MM.1S (cell line): ENCODE measurements at regions not wholly inside any gene's neighbourhood (a gene's known extent, or its start where the extent isn't known, plus 50 kb on each side); places are given as distances from the start of the nearest gene placed in this dataset.

Experiments used
- EZH2 ChIP-seq: fragments of 300-600 bp; sonication (generic); optimal IDR thresholded peaks from 2 replicates; pipeline ENCODE3; 2017; ENCODE audit warnings: low read depth, mild to moderate bottlenecking, antibody characterized with exemption, low read length, mixed read lengths
- TF ChIP-seq, protein P1 (sequence below): fragments of 300-600 bp; sonication (generic); IDR thresholded peaks from 2 replicates; pipeline ENCODE4 v1.5.1; 2016; ENCODE audit warnings: antibody characterized with exemption, low read length, mixed read lengths

DNA sequence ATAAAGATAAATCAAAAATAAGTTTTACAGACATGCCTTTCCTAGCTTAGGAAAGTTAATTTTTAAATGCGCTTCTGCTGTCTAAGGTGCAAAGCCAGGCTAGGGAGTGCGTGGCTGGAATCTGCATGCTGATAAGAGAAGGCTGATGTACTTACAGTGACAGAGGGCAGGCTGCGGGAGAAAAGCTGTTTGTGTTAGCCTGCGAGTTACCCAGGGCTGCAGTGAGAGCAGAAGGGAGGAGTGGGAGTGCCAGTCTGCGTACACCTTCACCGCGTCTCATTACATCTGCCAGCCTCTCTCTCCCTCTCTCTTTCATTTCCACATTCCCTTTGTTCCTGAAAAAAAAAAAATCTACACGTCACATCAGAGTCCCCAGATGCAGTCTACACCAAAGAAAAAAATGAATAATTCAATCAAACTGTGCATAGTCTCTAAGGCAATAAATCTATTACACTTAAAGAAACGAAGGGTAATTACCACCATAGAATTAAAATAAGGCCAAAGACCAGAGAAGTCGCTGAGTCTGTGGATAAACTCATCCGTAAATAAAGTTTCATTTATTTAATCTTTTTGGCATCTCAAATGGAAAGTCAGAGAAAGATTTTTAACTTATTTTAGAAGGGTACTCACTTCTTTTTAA is 126.4 kb upstream of the C11orf58 start:
- TF ChIP-seq, protein P1, sequence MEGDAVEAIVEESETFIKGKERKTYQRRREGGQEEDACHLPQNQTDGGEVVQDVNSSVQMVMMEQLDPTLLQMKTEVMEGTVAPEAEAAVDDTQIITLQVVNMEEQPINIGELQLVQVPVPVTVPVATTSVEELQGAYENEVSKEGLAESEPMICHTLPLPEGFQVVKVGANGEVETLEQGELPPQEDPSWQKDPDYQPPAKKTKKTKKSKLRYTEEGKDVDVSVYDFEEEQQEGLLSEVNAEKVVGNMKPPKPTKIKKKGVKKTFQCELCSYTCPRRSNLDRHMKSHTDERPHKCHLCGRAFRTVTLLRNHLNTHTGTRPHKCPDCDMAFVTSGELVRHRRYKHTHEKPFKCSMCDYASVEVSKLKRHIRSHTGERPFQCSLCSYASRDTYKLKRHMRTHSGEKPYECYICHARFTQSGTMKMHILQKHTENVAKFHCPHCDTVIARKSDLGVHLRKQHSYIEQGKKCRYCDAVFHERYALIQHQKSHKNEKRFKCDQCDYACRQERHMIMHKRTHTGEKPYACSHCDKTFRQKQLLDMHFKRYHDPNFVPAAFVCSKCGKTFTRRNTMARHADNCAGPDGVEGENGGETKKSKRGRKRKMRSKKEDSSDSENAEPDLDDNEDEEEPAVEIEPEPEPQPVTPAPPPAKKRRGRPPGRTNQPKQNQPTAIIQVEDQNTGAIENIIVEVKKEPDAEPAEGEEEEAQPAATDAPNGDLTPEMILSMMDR = no peak
- no peak for TF ChIP-seq EZH2
